HG03135 (cell line): ENCODE measurements at regions not wholly inside any gene's neighbourhood (a gene's known extent, or its start where the extent isn't known, plus 50 kb on each side); places are given as distances from the start of the nearest gene placed in this dataset.
A peak's percentile ranks its signal among the peaks of the same experiment; 100 is the strongest.

Experiments
- ATAC-seq: cut with Tn5 transposase; IDR thresholded peaks from one replicate; pipeline ENCODE4 v1.9.1; 2021; ENCODE audit warnings: mild to moderate bottlenecking, moderate library complexity; ENCODE audit not compliant: unreplicated experiment

- ATAC-seq, result no peak
Observed at GRCh38 chr3:111311126-111311525, 230.9 kb upstream of the CD96 start.

- ATAC-seq, result peak; percentile 91
Observed at GRCh38 chr3:111311709-111312235, 230.2 kb upstream of the CD96 start.

GRCh38 chr3:111314181-111314873 is 227.7 kb upstream of the CD96 start:
- no peak for ATAC-seq

- no peak for ATAC-seq
Observed at GRCh38 chr3:111314898-111315297, 227.1 kb upstream of the CD96 start.

- ATAC-seq, result no peak
Observed at GRCh38 chr3:111315930-111316587, 225.9 kb upstream of the CD96 start.

GRCh38 chr3:111318289-111318688 is 223.7 kb upstream of the CD96 start:
- ATAC-seq, result no peak

- ATAC-seq, result no peak
Observed at GRCh38 chr3:111319598-111319997, 222.4 kb upstream of the CD96 start.

- no peak for ATAC-seq
Observed at GRCh38 chr3:111321786-111322185, 220.2 kb upstream of the CD96 start.

GRCh38 chr3:111323019-111323418 is 219.0 kb upstream of the CD96 start:
- ATAC-seq, result no peak

- no peak for ATAC-seq
Observed at GRCh38 chr3:111324151-111324550, 217.8 kb upstream of the CD96 start.

- peak; percentile 61 for ATAC-seq
Observed at GRCh38 chr3:111324645-111325044, 217.4 kb upstream of the CD96 start.

- no peak for ATAC-seq
Observed at GRCh38 chr3:111325160-111325718, 216.8 kb upstream of the CD96 start.

- no peak for ATAC-seq
Observed at GRCh38 chr3:111326144-111326995, 215.6 kb upstream of the CD96 start.

GRCh38 chr3:111331306-111331705 is 210.7 kb upstream of the CD96 start:
- no peak for ATAC-seq

GRCh38 chr3:111331912-111332311 is 210.1 kb upstream of the CD96 start:
- ATAC-seq, result no peak

- no peak for ATAC-seq
Observed at GRCh38 chr3:111332488-111333080, 209.4 kb upstream of the CD96 start.

- ATAC-seq, result no peak
Observed at GRCh38 chr3:111333642-111334041, 208.4 kb upstream of the CD96 start.

- peak; percentile 52 for ATAC-seq
Observed at GRCh38 chr3:111335512-111336303, 206.3 kb upstream of the CD96 start.

- ATAC-seq, result no peak
Observed at GRCh38 chr3:111336511-111336910, 205.5 kb upstream of the CD96 start.
